ENCODE measurements at regions not wholly inside any gene's neighbourhood (a gene's known extent, or its start where the extent isn't known, plus 50 kb on each side); places are given as distances from the start of the nearest gene placed in this dataset.

GRCh38 chr4:128349921-128350320 is 62.3 kb upstream of the PGRMC2 start:
- no peak for TF ChIP-seq CTCF (IDR thresholded peaks at IDR 0.05)
- no peak for TF ChIP-seq EP300 (IDR thresholded peaks at IDR 0.05)
